ENCODE measurements at regions not wholly inside any gene's neighbourhood (a gene's known extent, or its start where the extent isn't known, plus 50 kb on each side); places are given as distances from the start of the nearest gene placed in this dataset.

DNA sequence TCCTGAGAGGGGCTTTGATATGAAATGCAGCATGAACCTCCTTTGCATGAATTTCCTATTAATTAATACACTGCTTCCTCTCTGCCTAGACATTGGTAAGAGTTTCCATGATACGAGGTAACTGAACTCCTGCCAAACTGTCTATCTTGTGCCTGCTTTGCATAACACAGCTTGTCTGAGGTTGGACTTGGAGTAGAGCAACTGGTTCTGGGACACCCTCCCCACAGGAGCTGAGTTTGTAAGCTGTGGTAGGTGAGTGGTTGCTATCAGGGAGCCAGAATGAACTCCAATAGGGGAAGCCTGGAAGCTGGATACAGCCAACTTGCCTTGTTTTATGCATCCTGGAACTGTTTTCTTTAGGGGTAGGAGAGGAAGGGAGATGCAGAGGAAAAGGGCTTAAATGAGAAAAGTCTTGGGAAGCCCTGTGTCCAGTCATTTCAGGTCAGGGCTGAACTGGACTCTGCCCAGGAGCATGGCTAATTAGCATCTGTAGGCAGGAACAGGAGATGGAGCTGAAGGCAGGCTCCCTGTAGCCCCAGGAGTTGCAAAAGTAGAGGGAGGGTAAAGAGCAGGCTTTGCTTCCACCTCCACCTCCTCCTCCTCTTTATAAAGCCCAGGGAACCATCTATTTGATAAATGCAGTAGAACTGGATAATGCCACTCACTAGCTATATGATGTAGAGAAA, 73.2 kb upstream of the GPR158 start:
- H3K4me3 ChIP-seq: no peak overlapping the region
- intact Hi-C loops (cut with DNase I): no loop called here
- H3K4me1 ChIP-seq: no peaks in the 10 kb centered on the region
- no peak for TF ChIP-seq POLR2A (IDR thresholded peaks at IDR 0.05)
- TF ChIP-seq, protein P1, sequence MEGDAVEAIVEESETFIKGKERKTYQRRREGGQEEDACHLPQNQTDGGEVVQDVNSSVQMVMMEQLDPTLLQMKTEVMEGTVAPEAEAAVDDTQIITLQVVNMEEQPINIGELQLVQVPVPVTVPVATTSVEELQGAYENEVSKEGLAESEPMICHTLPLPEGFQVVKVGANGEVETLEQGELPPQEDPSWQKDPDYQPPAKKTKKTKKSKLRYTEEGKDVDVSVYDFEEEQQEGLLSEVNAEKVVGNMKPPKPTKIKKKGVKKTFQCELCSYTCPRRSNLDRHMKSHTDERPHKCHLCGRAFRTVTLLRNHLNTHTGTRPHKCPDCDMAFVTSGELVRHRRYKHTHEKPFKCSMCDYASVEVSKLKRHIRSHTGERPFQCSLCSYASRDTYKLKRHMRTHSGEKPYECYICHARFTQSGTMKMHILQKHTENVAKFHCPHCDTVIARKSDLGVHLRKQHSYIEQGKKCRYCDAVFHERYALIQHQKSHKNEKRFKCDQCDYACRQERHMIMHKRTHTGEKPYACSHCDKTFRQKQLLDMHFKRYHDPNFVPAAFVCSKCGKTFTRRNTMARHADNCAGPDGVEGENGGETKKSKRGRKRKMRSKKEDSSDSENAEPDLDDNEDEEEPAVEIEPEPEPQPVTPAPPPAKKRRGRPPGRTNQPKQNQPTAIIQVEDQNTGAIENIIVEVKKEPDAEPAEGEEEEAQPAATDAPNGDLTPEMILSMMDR (IDR thresholded peaks at IDR 0.05): no peak
- no peak for DNase-seq
- no peaks in the 10 kb centered on the region for H3K9me3 ChIP-seq
- H3K36me3 ChIP-seq: no peaks in the 10 kb centered on the region
- no peaks in the 10 kb centered on the region for H3K27me3 ChIP-seq
- no peak overlapping the region for H3K27ac ChIP-seq
- 18 to 25% methylated on average over 1 of the region's 1 CpG for WGBS, 2 donors

DNA sequence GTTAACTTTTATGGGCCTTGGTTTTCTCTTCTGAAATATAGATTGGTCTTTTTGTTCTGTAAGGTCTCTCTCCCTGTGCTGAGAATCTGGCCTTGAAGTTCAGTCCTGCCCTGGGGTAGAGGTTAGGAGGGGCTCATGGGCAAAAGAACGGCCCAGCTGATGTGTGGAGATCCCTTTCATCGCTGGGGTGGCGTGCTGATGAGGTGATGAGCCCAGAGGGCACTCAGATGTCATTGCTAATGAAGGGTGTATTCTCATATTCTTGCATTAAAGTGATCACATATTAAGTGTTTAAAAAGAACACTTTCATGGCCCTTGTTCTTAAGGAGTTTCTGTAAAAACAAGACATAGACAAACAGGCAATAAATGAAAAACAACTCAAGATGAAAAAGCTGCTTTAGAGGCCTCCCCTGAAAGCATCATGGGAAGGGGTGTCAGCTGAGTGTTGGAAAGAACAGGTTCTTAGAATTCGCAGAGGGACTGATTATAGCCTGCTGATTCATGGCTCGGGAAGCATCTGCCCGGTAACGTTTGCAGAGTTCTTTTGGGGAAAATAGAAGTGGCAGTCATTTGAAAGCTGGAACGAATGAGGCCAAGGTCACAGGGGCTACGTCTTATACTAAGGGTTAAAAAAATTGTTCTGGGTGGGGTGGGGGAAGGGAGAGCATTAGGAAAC, 72.5 kb upstream of the GPR158 start:
- no peak overlapping the region for H3K4me3 ChIP-seq
- H3K4me1 ChIP-seq: no peaks in the 10 kb centered on the region
- DNase-seq: no peak
- TF ChIP-seq, protein P1 (IDR thresholded peaks at IDR 0.05): no peak
- TF ChIP-seq POLR2A (IDR thresholded peaks at IDR 0.05): no peak
- no peaks in the 10 kb centered on the region for H3K27me3 ChIP-seq
- no peaks in the 10 kb centered on the region for H3K36me3 ChIP-seq
- H3K9me3 ChIP-seq: no peaks in the 10 kb centered on the region
- no peak overlapping the region for H3K27ac ChIP-seq
- WGBS, 2 donors: 53 to 70% methylated on average over 9 of the region's 9 CpGs
- intact Hi-C loops (cut with DNase I): no loop called here

DNA sequence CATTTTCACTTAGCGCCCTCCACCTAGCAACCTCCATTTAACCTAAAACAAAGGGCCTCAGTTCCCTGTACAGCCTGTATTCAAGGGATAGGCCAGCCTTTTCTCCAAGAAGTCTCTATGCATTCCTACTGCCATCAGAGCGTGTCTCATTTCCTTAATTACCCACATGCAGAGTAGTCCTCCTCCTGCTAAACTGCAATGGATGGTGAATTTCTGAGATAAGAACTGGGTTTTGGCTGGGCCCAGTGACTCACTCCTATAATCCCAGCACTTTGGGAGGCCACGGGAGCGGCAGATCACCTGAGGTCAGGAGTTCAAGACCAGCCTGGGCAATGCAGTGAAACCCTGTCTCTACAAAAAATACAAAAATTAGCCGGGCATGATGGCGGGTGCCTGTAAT, 71.1 kb upstream of the GPR158 start:
- 83 to 95% methylated on average over 4 to 6 of the region's 6 CpGs for WGBS, 2 donors
- no peak for DNase-seq

DNA sequence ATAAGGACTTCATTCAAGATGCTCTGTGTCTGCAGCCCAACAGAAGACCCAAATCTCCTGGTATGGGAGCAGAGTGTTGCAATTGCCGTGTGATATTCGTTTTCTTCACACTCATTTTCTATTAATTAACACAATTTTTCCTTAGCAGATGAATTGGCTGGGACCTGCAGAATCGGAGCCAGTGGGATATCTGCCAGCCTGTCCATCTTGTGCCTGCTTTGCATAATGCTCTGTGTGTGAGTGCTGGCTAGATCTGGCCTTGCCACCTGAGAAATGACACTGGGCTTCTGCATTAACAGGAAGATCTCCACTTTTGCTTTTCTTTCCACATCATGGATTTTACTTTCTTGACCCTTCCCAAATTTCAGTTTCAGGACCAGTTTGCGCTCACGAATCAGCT, 70.4 kb upstream of the GPR158 start:
- DNase-seq: no peak
- no peak overlapping the region for H3K4me3 ChIP-seq
- no peaks in the 10 kb centered on the region for H3K36me3 ChIP-seq
- no peak overlapping the region for H3K27ac ChIP-seq
- WGBS, 2 donors: 63 to 70% methylated on average over 5 of the region's 5 CpGs
- no peaks in the 10 kb centered on the region for H3K4me1 ChIP-seq
- intact Hi-C loops (cut with DNase I): no loop called here
- no peaks in the 10 kb centered on the region for H3K9me3 ChIP-seq
- no peaks in the 10 kb centered on the region for H3K27me3 ChIP-seq
- TF ChIP-seq, protein P1 (IDR thresholded peaks at IDR 0.05): no peak

More for the DNA sequence above, 71.1 kb upstream of the GPR158 start:
- H3K4me1 ChIP-seq: no peaks in the 10 kb centered on the region
- no peaks in the 10 kb centered on the region for H3K27me3 ChIP-seq
- TF ChIP-seq, protein P1 (IDR thresholded peaks at IDR 0.05): no peak
- TF ChIP-seq POLR2A (IDR thresholded peaks at IDR 0.05): no peak
- no peak overlapping the region for H3K4me3 ChIP-seq
- intact Hi-C loops (cut with DNase I): no loop called here
- no peak overlapping the region for H3K27ac ChIP-seq
- H3K36me3 ChIP-seq: no peaks in the 10 kb centered on the region
- H3K9me3 ChIP-seq: no peaks in the 10 kb centered on the region

DNA sequence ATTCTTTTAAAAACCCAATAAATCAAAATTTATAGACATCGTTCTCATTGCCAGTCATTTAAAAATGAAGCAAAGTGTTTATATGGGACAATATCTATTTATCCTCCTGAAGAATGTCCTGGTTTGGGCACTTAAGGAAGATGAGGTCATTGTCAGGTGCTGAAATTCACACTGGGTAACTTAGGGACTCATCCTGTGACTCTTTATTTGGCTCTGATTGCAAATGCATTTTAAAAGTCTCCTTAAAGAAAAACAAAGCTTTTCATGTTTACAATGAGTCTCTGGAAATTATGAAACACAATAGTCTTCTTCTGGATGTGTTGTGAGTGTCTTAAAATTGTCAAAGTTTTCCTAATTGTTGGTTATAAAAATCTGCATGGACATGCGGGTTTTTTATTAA, 69.5 kb upstream of the GPR158 start:
- intact Hi-C loops (cut with DNase I): no loop called here
- TF ChIP-seq POLR2A (IDR thresholded peaks at IDR 0.05): no peak
- TF ChIP-seq, protein P1 (IDR thresholded peaks at IDR 0.05): no peak
- H3K36me3 ChIP-seq: no peaks in the 10 kb centered on the region
- H3K27me3 ChIP-seq: no peaks in the 10 kb centered on the region
- no peak for DNase-seq
- H3K4me3 ChIP-seq: no peak overlapping the region
- H3K27ac ChIP-seq: no peak overlapping the region
- no peaks in the 10 kb centered on the region for H3K4me1 ChIP-seq
- 53 to 62% methylated on average over 2 of the region's 2 CpGs for WGBS, 2 donors
- no peaks in the 10 kb centered on the region for H3K9me3 ChIP-seq

Data from esophagus squamous epithelium (tissue), 5 donors.